ENCODE measurements at regions not wholly inside any gene's neighbourhood (a gene's known extent, or its start where the extent isn't known, plus 50 kb on each side); places are given as distances from the start of the nearest gene placed in this dataset.
A peak's percentile ranks its signal among the peaks of the same experiment; 100 is the strongest.

DNA sequence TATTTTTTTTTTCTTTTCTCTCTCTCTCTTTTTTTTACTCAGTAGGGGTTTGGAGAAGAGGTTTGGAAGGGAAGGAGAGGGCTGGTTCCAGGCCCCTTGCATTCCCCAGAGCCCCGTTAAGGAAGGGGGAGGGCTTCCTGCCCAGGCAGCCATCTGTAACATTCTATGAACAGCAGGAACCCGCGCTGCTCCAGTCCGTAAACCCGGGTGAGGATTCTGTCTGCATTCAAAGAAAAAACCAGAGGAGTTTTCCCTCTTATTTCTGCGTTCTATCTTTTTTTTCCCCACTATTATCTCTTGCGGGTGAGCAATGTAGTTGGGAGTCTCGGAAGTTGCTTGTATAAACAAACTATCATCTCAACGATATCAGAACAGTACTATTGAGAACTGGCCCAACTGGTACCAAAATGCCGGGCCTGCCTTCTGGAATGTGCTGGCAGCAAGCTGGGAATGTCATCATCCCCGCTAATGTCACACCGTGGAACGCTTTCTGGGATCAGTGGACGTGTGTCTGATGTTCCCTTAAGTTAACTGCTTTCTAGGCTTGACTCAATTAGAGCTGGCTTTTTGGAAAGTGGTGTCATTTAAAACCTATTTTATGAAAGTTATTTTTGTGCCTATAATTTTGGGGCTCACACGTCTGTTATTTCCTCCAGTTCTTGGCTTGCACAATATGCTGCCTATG is 153.1 kb upstream of the MEOX2 start:
- 0 out of 2 replicates have a peak, but pooled peaks have one; percentile 20 for TF ChIP-seq CEBPB (IDR thresholded peaks at IDR 0.05)
- TF ChIP-seq RAD21 (IDR thresholded peaks at IDR 0.05; ENCODE audit: low read depth), result no peak
- no peak for TF ChIP-seq NFIC (IDR thresholded peaks at IDR 0.05)
- TF ChIP-seq, protein P1, sequence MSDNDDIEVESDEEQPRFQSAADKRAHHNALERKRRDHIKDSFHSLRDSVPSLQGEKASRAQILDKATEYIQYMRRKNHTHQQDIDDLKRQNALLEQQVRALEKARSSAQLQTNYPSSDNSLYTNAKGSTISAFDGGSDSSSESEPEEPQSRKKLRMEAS (IDR thresholded peaks at IDR 0.05), result no peak
- TF ChIP-seq TAF1 (IDR thresholded peaks at IDR 0.05; ENCODE audit: low read depth), result no peak
- no peak for TF ChIP-seq FOXM1 (IDR thresholded peaks at IDR 0.05; ENCODE audit: borderline replicate concordance, low read depth)
- TF ChIP-seq CREB1 (IDR thresholded peaks at IDR 0.05; ENCODE audit: low read depth), result no peak
- no peak for TF ChIP-seq YY1 (IDR thresholded peaks at IDR 0.05; ENCODE audit: low read depth)
- no peak for TF ChIP-seq EP300 (IDR thresholded peaks at IDR 0.05; ENCODE audit: borderline replicate concordance)
- TF ChIP-seq, protein P2, sequence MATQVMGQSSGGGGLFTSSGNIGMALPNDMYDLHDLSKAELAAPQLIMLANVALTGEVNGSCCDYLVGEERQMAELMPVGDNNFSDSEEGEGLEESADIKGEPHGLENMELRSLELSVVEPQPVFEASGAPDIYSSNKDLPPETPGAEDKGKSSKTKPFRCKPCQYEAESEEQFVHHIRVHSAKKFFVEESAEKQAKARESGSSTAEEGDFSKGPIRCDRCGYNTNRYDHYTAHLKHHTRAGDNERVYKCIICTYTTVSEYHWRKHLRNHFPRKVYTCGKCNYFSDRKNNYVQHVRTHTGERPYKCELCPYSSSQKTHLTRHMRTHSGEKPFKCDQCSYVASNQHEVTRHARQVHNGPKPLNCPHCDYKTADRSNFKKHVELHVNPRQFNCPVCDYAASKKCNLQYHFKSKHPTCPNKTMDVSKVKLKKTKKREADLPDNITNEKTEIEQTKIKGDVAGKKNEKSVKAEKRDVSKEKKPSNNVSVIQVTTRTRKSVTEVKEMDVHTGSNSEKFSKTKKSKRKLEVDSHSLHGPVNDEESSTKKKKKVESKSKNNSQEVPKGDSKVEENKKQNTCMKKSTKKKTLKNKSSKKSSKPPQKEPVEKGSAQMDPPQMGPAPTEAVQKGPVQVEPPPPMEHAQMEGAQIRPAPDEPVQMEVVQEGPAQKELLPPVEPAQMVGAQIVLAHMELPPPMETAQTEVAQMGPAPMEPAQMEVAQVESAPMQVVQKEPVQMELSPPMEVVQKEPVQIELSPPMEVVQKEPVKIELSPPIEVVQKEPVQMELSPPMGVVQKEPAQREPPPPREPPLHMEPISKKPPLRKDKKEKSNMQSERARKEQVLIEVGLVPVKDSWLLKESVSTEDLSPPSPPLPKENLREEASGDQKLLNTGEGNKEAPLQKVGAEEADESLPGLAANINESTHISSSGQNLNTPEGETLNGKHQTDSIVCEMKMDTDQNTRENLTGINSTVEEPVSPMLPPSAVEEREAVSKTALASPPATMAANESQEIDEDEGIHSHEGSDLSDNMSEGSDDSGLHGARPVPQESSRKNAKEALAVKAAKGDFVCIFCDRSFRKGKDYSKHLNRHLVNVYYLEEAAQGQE (IDR thresholded peaks at IDR 0.05; ENCODE audit: low read depth), result no peak
- TF ChIP-seq, protein P3, sequence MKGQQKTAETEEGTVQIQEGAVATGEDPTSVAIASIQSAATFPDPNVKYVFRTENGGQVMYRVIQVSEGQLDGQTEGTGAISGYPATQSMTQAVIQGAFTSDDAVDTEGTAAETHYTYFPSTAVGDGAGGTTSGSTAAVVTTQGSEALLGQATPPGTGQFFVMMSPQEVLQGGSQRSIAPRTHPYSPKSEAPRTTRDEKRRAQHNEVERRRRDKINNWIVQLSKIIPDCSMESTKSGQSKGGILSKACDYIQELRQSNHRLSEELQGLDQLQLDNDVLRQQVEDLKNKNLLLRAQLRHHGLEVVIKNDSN (IDR thresholded peaks at IDR 0.05), result no peak
- TF ChIP-seq TCF12 (IDR thresholded peaks at IDR 0.05; ENCODE audit: low read depth), result no peak; the same call in 1 of the 2 replicates
